IPS-NIHi7 (cell line): ENCODE measurements at regions not wholly inside any gene's neighbourhood (a gene's known extent, or its start where the extent isn't known, plus 50 kb on each side); places are given as distances from the start of the nearest gene placed in this dataset.
"Not testable (repeated sequence)": the region's sequence is repeated elsewhere in the genome, so short reads cannot be mapped to it uniquely, and the experiment has no call there.

Source experiments
- DNase-seq: peaks from one replicate; pipeline ENCODE4 v3.0.0; 2012; ENCODE audit warnings: mixed read lengths; ENCODE audit errors: extremely low spot score

GRCh38 chr5:40141896-40142295 is 537.8 kb upstream of the PTGER4 start:
- no peak for DNase-seq

- no peak for DNase-seq
Observed at GRCh38 chr5:40141418-40141817, 538.3 kb upstream of the PTGER4 start.

DNA sequence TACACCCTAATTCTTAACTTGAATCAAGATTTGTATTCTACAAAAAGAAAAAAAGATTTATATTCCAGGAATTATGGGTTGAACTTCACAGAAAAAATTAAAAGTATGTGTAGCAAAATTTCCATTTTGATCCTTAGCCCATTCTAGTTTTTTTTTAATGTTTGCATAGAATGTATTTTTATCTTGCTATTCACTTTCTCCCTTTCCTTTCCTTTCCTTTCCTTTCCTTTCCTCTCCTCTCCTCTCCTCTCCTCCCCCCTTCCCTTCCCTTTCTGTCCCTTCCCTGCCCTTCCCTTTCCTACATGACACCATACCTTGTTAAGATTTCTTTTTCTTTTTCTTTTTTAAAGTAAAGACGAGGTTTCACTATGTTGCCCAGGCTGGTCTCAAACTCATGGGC is 542.5 kb upstream of the PTGER4 start:
- DNase-seq, result no peak

GRCh38 chr5:40134883-40135520 is 544.7 kb upstream of the PTGER4 start:
- DNase-seq, result no peak

DNA sequence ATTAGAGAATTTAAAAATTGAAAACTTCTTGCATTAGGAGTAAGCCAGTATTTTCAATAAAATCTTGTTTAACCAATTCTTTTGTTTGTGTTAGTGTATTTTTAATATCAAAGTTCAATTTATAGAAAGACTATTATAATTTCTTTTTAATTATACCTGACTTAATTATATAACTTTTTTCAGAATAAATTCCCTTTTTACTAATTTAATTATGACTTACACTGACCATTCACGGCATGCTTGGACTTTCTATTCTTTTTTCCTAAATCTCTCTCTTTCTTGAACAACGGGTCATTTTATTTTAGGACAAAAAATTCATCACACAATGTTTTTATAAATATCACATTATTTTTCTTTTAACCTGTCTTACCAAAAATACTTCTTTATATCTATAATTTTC is 555.3 kb upstream of the PTGER4 start:
- no peak for DNase-seq

DNA sequence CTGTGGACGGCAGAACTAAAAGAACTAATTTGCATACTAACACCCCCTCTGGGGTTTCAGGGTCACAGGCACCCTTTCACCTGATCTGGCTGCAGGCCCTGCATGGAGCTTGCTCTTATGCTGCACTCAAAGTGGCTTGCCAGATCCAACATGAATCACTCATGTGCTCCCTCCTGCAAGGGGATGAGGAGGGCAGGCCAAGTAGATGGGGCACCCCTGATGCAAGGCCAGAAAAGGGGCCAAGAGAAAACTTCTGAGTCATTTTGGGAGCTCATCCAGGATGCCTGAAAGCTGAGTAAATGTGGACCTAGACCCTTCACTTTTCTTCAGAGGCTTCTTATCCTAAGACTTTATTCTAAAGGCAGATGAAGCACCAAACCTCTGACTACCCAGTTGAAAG is 558.5 kb upstream of the PTGER4 start:
- no peak for DNase-seq

GRCh38 chr5:40112875-40113274 is 566.8 kb upstream of the PTGER4 start:
- DNase-seq, result no peak

DNA sequence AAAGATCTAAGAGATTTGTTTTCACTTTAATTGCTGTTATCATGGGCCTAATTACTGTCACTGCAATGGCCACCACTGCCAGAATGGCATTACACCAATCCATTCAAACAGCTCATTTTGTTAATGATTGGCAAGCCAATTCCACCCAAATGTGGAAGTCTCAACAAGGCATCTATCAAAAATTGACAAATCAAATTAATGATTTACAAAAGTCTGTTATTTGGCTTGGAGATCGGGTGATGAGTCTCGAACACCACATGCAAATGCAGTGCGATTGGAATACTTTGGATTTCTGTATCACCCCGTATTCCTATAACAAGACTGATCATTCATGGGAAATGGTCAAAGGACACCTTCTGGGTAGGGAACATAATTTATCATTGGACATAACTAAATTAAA is 568.7 kb upstream of the PTGER4 start:
- DNase-seq, result not testable (repeated sequence)

DNA sequence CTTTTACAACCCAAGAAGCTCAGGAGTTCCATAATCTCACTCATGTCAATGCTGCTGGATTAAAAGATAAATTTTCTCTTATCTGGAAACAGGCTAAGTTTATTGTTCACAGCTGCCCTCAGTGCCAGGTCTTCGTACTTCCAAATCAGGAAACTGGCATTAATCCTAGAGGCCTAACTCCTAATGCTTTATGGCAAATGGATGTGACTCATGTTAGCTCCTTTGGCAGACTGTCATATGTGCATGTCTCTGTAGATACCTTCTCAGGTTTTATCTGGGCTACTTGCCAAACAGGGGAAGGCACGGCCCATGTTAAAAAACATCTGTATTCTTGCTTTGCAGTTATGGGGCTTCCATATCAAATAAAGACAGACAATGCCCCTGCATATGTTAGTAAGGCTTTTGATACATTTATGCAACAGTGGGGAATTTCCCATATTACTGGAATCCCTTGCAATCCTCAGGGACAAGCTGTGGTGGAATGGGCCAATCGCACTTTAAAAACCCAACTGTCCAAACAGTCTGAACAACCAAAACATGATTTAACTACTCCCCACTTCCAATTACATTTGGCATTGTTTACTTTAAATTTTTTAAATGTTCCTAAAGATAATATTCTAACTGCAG is 570.8 kb upstream of the PTGER4 start:
- not testable (repeated sequence) for DNase-seq

DNA sequence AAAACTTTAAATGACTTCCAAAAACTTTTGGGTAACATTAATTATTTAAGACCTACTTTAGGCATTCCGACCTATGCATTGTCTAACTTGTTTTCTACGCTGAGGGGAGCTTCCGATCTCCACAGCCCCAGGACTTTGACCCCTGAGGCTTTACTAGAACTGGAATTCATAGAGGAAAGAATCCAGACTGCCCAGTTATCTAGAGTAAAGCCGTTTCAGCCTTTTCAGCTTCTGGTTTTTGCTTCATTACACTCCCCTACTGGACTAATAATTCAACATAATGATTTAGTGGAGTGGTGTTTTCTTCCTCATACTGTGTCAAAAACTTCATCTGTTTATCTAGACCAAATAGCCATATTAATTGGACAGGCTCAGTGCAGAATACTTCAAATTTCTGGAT is 571.9 kb upstream of the PTGER4 start:
- not testable (repeated sequence) for DNase-seq

DNA sequence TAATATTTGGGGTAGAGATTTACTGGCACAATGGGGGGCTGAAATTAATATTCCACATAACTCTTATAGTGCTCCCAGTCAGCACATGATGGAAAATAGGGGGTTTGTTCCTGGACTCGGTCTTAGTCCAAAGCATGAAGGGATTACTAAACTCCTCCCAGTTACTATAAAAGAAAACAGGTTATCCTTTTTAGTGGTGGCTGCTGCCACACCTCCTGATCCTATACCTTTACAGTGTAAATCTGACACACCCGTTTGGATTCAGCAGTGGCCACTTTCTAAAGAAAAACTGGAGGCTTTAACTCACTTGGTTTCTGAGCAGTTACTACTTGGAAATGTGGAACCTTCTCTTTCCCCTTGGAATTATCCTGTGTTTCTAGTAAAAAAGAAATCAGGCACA is 572.9 kb upstream of the PTGER4 start:
- DNase-seq, result no peak

DNA sequence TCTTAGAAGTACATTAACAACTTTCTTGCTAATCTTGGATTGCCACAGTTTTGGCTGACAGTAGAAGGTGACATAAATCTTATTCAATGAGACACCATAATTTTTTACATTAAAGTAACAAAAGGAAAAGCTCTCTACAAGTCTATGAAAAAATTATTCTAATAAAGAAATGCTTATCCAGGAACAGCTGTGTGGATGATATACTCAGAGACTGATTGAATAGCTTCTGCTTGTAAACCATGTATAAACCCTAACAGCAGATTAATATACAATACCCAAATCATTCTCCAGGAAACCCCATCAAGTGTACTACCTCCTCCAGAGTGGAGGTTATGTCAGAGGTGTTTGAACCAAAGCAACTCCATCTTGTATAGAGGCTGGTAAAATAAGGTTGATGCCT is 581.4 kb upstream of the PTGER4 start:
- no peak for DNase-seq

- DNase-seq, result no peak
Observed at GRCh38 chr5:40093550-40093949, 586.2 kb upstream of the PTGER4 start.

DNA sequence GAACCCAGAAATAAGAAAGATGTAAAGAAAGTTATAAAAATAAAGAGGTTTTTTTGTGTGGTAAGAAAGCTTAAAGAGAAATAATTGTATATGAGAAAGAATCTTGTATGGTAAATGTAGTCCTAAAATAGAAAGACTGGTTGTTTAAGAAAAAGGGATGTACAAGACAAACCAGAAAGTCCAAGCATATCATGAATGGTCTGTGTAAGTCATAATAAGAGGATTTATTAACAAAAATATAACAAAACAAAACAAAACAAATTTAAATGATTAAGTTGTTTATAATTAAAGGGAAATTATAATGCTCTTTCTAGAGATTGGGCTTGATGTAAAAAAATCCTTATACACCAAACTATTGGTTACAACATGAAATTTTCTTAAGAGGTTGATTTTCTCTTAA is 590.4 kb upstream of the PTGER4 start:
- DNase-seq, result no peak

DNA sequence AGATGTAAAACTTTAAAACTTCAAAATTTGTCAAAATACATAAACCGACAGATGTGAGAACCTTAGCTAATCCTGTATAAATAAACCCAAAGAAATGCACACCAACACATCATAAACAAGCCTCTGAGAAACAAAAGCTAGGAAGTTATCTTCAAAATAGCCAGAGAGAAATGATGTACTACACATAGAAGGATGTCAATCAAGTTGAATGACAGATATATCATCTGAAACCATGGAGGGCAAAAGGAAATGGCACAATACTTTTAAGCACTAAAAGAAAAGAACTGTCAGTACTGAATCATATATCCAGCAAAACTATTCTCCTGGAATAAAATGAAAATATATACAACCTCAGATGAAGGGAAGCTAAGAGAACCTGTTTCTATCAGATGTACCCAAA is 595.1 kb upstream of the PTGER4 start:
- DNase-seq, result no peak

GRCh38 chr5:40082313-40082712 is 597.4 kb upstream of the PTGER4 start:
- no peak for DNase-seq

- no peak for DNase-seq
Observed at GRCh38 chr5:40080191-40080590, 599.5 kb upstream of the PTGER4 start.

DNA sequence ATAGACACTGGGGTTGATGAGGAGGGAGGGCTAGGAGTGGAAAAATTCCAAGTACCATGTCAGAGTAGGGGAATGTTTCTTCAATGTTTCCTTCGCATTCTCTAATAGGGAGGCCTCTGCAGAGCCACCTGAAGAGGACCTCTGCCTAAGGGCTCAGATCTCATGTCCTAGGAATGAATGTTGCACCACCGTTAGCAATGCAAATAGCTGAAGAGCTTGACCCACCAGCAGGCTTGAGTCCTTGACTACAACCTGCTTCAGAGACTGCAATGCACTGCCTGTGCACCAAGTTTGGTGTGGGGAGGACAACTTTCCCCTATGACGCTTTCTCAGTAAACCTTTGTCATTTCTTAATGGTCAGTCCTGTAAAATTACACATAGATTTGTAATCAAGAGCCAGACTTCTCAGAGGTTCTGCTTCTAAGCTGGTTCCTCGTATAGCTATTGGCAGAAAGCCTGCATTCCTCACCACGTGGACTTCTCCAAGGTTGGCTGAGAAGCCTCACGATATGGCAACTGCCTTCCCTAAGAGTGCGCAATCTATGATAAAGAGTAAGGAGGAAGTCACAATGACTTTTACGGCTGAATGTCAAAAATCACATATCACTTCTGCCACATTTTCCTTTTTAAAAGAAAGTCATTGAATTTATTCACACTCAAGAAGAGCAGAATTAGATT is 600.7 kb upstream of the PTGER4 start:
- DNase-seq, result no peak

- DNase-seq, result no peak
Observed at GRCh38 chr5:40074826-40075225, 604.9 kb upstream of the PTGER4 start.

DNA sequence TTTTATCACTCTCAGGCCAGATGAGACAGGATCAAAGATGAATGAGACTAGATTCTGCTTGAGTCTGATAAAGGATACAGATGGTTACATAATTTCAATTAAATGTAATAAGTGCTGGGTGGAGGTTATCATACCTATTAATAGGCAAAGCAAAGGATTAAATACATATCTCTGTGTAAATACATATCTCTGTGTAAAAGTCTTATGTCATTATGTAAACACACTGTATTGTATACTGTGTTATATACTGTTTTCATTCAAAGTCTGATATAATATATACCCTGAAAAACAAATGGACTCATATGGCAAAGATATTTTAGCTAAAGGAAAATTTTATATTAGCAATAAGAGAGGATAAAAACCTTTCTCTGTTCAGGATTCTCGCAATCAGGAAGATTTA is 605.8 kb upstream of the PTGER4 start:
- no peak for DNase-seq

DNA sequence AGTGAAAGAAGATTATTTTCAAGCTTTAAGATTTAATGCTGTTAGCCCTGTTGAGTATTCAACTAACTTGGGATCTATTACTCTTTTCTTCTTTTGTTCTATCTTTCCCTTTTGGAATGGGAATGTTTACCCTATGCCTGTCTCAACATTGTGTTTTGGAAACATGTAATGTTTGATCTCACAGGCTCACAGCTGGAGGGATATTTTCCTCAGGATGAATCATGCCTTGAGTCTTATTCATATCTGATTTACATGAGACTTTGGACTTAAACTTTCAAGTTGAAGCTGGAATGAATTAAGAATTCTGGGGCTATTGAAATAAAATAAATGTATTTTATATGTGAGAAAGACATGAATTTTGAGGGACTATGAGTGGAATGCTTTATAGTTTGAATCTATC is 607.8 kb upstream of the PTGER4 start:
- DNase-seq, result no peak

DNA sequence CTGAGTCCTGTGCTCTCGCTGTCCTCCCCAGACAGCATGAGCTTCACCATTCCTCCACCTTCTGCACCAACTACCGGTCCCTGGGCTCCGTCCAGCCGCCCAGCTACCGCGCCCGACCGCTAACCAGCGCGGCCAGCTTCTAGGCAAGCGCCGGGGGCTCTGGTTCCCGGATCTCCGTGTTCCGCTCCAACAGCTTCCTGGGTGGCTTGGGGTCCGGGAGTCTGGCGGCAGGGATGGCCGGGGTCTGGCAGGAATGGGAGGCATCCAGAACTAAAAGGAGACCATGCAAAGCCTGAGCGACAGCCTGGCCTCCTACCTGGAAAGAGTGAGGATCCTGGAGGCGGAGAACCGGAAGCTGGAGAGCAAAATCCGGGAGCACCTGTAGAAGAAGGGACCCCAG is 613.1 kb upstream of the PTGER4 start:
- DNase-seq, result no peak

GRCh38 chr5:40052808-40053207 is 626.9 kb upstream of the PTGER4 start:
- DNase-seq, result no peak
